OCI-LY1 (cell line): ENCODE measurements at regions not wholly inside any gene's neighbourhood (a gene's known extent, or its start where the extent isn't known, plus 50 kb on each side); places are given as distances from the start of the nearest gene placed in this dataset.

Experiments
- EZH2 ChIP-seq: fragments of 200-600 bp; sonication (generic), shearing (Covaris generic); IDR thresholded peaks from 2 replicates; pipeline ENCODE4 v1.8.0; 2017; ENCODE audit warnings: borderline replicate concordance, mixed run types, mild to moderate bottlenecking, antibody characterized with exemption, low read length, moderate library complexity, mixed read lengths
- TF ChIP-seq, protein P1 (sequence below): fragments of 200-600 bp; sonication (generic), shearing (Covaris generic); IDR thresholded peaks from 2 replicates; pipeline ENCODE4 v1.5.1; 2017; ENCODE audit warnings: mild to moderate bottlenecking, antibody characterized with exemption, low read length, moderate library complexity, mixed read lengths

GRCh38 chrX:131595120-131595519 is 51.2 kb downstream of the OR13H1 start:
- TF ChIP-seq EZH2 = no peak
- TF ChIP-seq, protein P1, sequence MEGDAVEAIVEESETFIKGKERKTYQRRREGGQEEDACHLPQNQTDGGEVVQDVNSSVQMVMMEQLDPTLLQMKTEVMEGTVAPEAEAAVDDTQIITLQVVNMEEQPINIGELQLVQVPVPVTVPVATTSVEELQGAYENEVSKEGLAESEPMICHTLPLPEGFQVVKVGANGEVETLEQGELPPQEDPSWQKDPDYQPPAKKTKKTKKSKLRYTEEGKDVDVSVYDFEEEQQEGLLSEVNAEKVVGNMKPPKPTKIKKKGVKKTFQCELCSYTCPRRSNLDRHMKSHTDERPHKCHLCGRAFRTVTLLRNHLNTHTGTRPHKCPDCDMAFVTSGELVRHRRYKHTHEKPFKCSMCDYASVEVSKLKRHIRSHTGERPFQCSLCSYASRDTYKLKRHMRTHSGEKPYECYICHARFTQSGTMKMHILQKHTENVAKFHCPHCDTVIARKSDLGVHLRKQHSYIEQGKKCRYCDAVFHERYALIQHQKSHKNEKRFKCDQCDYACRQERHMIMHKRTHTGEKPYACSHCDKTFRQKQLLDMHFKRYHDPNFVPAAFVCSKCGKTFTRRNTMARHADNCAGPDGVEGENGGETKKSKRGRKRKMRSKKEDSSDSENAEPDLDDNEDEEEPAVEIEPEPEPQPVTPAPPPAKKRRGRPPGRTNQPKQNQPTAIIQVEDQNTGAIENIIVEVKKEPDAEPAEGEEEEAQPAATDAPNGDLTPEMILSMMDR = no peak
